HepG2 (cell line): ENCODE measurements at regions not wholly inside any gene's neighbourhood (a gene's known extent, or its start where the extent isn't known, plus 50 kb on each side); places are given as distances from the start of the nearest gene placed in this dataset.

Experiments
- FOSL2 ChIP-seq: sonication (generic); formaldehyde crosslinking; IDR thresholded peaks from 2 replicates; pipeline ENCODE4 v1.4.0; 2020; ENCODE audit warnings: missing genetic modification reagents
- NR3C1 ChIP-seq: sonication (generic); formaldehyde crosslinking; IDR thresholded peaks from 2 replicates; pipeline ENCODE4 v1.4.0; 2020; ENCODE audit warnings: missing genetic modification reagents
- PITX1 ChIP-seq: sonication (generic); formaldehyde crosslinking; IDR thresholded peaks from 2 replicates; pipeline ENCODE4 v1.5.1; 2020; ENCODE audit warnings: mild to moderate bottlenecking, missing genetic modification reagents
- RELA ChIP-seq: sonication (generic); formaldehyde crosslinking; IDR thresholded peaks from 2 replicates; pipeline ENCODE4 v1.4.0; 2020; ENCODE audit warnings: missing genetic modification reagents
- SMYD3 ChIP-seq: sonication (generic); formaldehyde crosslinking; IDR thresholded peaks from 2 replicates; pipeline ENCODE4 v1.8.1; 2023; ENCODE audit warnings: mild to moderate bottlenecking, missing genetic modification reagents
- TBL1XR1 ChIP-seq: fragments of 150-350 bp; IDR thresholded peaks from 2 replicates; pipeline ENCODE4 v1.6.1; 2014; ENCODE audit warnings: borderline replicate concordance, low read length; ENCODE audit not compliant: partially characterized antibody
- TBX2 ChIP-seq: sonication (generic); formaldehyde crosslinking; IDR thresholded peaks from 2 replicates; pipeline ENCODE4 v1.5.0; 2020; ENCODE audit warnings: missing genetic modification reagents, mild to moderate bottlenecking, borderline replicate concordance
- TRIM24 ChIP-seq: sonication (generic); formaldehyde crosslinking; IDR thresholded peaks from 2 replicates; pipeline ENCODE4 v1.8.0; 2022; ENCODE audit warnings: mild to moderate bottlenecking, missing genetic modification reagents
- ZNF101 ChIP-seq: sonication (generic); formaldehyde crosslinking; IDR thresholded peaks from 2 replicates; pipeline ENCODE4 v1.4.0; 2020; ENCODE audit warnings: mild to moderate bottlenecking, low read depth, missing genetic modification reagents, borderline replicate concordance
- ZNF563 ChIP-seq: sonication (generic); formaldehyde crosslinking; IDR thresholded peaks from 2 replicates; pipeline ENCODE4 v1.8.0; 2022; ENCODE audit warnings: mild to moderate bottlenecking, moderate library complexity, missing genetic modification reagents
- ZNF703 ChIP-seq: sonication (generic); formaldehyde crosslinking; IDR thresholded peaks from 2 replicates; pipeline ENCODE4 v1.5.1; 2020; ENCODE audit warnings: missing genetic modification reagents, mild to moderate bottlenecking, moderate library complexity, borderline replicate concordance
- ZSCAN21 ChIP-seq: sonication (generic); formaldehyde crosslinking; IDR thresholded peaks from 2 replicates; pipeline ENCODE4 v1.8.0; 2022; ENCODE audit warnings: mild to moderate bottlenecking, missing genetic modification reagents, moderate library complexity, borderline replicate concordance
- TF ChIP-seq, protein P1 (sequence below): sonication (generic); formaldehyde crosslinking; IDR thresholded peaks from 2 replicates; pipeline ENCODE4 v1.4.0; 2020; ENCODE audit warnings: mild to moderate bottlenecking, missing genetic modification reagents
- TF ChIP-seq, protein P2 (sequence below): sonication (generic); formaldehyde crosslinking; IDR thresholded peaks from 2 replicates; pipeline ENCODE4 v1.8.0; 2022; ENCODE audit warnings: mild to moderate bottlenecking, missing genetic modification reagents, borderline replicate concordance
- TF ChIP-seq, protein P3 (sequence below): IDR thresholded peaks from 2 replicates; pipeline ENCODE4 v1.6.1; 2016; ENCODE audit warnings: low read depth
- TF ChIP-seq, protein P4 (sequence below): sonication (generic); formaldehyde crosslinking; IDR thresholded peaks from 2 replicates; pipeline ENCODE4 v1.8.1; 2023; ENCODE audit warnings: mild to moderate bottlenecking, moderate library complexity, missing genetic modification reagents

DNA sequence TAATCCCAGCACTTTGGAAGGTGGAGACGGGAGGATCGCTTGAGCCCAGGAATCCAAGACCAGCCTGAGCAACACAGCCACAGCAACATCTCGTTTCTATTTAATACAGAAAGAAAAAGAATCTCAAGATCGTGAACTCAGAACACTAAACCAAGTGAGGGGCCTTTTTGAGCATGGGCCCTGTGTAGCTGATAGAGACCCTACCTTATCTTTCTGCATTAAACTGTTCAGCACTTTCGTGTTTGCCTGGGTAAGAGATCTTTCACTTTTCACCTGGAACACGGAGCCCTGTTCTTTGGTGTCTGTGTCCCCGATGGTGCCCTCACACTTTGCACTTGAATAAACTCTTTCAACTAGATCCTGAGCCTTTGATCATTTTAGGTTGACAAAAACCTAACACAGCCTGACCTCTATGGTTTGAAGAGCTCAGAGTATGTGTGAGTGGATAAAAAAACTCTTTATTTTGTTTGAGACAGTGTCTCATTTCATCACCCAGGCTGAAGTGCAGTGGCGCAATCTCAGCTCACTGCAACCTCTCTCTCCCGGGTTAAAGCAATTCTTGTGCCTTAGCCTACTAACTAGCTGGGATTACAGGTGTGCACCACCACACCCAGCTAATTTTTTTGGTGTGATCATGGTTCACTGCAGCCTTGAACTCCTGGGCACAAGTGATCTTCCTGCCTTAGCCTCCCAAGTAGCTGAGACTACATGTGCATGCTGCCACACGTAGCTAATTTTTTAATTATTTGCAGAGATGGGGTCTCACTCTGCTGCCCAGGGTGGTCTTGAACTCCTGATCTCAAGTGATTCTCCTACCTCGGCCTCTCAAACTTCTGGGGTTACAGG is 83.8 kb upstream of the GRIN2A start (continued):
- TF ChIP-seq, protein P1, sequence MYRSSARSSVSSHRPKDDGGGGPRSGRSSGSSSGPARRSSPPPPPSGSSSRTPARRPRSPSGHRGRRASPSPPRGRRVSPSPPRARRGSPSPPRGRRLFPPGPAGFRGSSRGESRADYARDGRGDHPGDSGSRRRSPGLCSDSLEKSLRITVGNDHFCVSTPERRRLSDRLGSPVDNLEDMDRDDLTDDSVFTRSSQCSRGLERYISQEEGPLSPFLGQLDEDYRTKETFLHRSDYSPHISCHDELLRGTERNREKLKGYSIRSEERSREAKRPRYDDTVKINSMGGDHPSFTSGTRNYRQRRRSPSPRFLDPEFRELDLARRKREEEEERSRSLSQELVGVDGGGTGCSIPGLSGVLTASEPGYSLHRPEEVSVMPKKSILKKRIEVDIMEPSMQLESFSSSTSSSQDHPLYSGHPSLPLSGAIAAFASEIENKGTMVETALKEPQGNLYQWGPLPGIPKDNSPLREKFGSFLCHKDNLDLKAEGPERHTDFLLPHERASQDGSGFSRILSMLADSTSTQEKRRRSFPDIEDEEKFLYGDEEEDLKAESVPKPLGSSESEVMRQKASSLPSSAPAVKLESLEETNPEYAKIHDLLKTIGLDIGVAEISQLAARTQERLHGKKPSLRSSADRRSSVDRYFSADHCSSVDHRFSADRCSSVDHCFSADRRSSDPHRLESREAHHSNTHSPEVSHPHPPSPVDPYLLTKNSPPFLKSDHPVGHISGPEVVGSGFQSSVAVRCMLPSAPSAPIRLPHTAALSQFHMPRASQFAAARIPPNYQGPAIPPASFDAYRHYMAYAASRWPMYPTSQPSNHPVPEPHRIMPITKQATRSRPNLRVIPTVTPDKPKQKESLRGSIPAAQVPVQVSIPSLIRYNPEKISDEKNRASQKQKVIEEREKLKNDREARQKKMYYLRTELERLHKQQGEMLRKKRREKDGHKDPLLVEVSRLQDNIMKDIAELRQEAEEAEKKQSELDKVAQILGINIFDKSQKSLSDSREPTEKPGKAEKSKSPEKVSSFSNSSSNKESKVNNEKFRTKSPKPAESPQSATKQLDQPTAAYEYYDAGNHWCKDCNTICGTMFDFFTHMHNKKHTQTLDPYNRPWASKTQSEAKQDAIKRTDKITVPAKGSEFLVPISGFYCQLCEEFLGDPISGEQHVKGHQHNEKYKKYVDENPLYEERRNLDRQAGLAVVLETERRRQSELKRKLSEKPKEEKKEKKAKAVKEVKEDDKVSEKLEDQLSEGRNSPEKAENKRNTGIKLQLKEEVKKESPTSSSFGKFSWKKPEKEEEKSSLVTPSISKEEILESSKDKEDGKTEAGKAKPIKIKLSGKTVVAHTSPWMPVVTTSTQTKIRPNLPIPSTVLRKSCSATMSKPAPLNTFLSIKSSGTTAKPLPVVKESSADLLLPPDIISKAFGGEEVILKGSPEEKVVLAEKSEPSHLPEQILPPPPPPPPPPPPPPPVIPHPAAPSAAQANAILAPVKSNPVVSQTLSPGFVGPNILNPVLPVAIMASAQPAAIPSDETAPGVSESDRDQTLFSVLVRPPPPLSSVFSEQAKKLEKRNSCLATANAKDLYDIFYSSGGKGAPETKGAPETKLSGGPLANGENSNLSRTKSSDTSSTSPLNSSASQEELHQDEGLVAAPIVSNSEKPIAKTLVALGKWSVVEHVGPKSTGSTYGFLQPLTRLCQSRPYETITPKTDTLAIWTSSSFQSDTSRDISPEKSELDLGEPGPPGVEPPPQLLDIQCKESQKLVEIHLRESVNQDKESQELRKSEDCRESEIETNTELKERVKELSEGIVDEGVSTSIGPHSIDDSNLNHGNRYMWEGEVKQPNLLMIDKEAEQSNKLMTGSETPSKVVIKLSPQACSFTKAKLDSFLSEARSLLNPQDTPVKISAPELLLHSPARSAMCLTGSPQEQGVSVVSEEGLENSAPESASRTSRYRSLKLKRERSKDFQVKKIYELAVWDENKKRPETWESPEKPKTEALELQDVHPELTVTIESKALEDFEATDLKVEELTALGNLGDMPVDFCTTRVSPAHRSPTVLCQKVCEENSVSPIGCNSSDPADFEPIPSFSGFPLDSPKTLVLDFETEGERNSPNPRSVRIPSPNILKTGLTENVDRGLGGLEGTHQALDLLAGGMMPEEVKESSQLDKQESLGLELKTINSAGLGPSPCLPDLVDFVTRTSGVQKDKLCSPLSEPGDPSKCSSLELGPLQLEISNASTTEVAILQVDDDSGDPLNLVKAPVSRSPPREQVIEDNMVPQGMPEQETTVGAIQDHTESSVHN (CRISPR knock-in tag): peak; percentile 68; the same call in 1 of the 2 replicates
- TF ChIP-seq, protein P2, sequence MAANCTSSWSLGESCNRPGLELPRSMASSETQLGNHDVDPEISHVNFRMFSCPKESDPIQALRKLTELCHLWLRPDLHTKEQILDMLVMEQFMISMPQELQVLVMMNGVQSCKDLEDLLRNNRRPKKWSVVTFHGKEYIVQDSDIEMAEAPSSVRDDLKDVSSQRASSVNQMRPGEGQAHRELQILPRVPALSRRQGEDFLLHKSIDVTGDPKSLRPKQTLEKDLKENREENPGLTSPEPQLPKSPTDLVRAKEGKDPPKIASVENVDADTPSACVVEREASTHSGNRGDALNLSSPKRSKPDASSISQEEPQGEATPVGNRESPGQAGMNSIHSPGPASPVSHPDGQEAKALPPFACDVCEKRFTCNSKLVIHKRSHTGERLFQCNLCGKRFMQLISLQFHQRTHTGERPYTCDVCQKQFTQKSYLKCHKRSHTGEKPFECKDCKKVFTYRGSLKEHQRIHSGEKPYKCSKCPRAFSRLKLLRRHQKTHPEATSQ (CRISPR knock-in tag): peak; percentile 99; the same call in 1 of the 2 replicates
- TF ChIP-seq ZNF563: peak; percentile 69; the same call in 1 of the 2 replicates
- TF ChIP-seq, protein P3, sequence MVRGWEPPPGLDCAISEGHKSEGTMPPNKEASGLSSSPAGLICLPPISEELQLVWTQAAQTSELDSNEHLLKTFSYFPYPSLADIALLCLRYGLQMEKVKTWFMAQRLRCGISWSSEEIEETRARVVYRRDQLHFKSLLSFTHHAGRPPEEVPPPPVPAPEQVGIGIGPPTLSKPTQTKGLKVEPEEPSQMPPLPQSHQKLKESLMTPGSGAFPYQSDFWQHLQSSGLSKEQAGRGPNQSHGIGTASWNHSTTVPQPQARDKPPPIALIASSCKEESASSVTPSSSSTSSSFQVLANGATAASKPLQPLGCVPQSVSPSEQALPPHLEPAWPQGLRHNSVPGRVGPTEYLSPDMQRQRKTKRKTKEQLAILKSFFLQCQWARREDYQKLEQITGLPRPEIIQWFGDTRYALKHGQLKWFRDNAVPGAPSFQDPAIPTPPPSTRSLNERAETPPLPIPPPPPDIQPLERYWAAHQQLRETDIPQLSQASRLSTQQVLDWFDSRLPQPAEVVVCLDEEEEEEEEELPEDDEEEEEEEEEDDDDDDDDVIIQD: peak; percentile 93
- TF ChIP-seq SMYD3 (CRISPR knock-in tag): peak; percentile 96; the same call in 1 of the 2 replicates
- TF ChIP-seq ZNF101 (CRISPR knock-in tag): peak; percentile 85; the same call in 1 of the 2 replicates
- TF ChIP-seq FOSL2: peak; percentile 89
- peak; percentile 100 for TF ChIP-seq TRIM24 (CRISPR knock-in tag)
- peak; percentile 90 for TF ChIP-seq TBL1XR1
- TF ChIP-seq NR3C1: no peak
- peak; percentile 98 for TF ChIP-seq ZNF703
- TF ChIP-seq ZSCAN21: peak; percentile 27; the same call in 1 of the 2 replicates
- TF ChIP-seq RELA (CRISPR knock-in tag): no peak
- peak; percentile 99 for TF ChIP-seq PITX1 (CRISPR knock-in tag)
- TF ChIP-seq, protein P4, sequence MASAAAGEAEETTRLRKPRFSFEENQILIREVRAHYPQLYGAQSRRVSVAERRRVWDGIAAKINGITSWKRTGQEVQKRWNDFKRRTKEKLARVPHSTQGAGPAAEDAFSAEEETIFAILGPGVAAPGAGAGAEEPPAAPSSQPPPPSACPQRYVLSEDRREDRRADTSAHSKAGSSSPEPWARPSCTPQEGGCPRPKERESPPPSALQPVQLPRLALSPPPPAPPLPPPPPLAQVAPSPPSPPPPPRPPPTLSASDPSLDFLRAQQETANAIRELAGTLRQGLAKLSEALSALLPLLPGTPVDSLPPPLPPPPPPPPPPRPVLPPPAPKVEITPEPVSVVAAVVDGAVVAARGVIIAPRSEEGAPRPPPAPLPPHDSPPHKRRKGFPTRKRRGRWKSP (CRISPR knock-in tag): peak; percentile 95
- peak; percentile 100 for TF ChIP-seq TBX2 (CRISPR knock-in tag)
